OCI-LY1 (cell line): ENCODE measurements at regions not wholly inside any gene's neighbourhood (a gene's known extent, or its start where the extent isn't known, plus 50 kb on each side); places are given as distances from the start of the nearest gene placed in this dataset.

ENCODE experiments used
- H2AFZ ChIP-seq: fragments of 200-600 bp; sonication (generic), shearing (Covaris generic); 2 replicates; pipeline ENCODE4 v1.6.0; 2014; ENCODE audit warnings: antibody characterized with exemption, mild to moderate bottlenecking, low read length
- H3F3A ChIP-seq: fragments of 200-600 bp; sonication (generic), shearing (Covaris generic); 2 replicates; pipeline ENCODE4 v1.6.0; 2014; ENCODE audit warnings: mild to moderate bottlenecking, antibody characterized with exemption, low read length, moderate library complexity; ENCODE audit not compliant: insufficient read depth
- H3K27ac ChIP-seq: fragments of 200-600 bp; sonication (generic); 2 replicates; pipeline ENCODE4 v1.5.1; 2014; ENCODE audit warnings: low read length, mixed run types, mild to moderate bottlenecking, low read depth; ENCODE audit not compliant: poor library complexity, severe bottlenecking
- H3K27me3 ChIP-seq: fragments of 200-600 bp; sonication (generic); 2 replicates; pipeline ENCODE4 v1.6.0; 2014; ENCODE audit warnings: antibody characterized with exemption, mild to moderate bottlenecking, low read length, moderate library complexity; ENCODE audit not compliant: insufficient read depth
- H3K36me3 ChIP-seq: fragments of 200-600 bp; sonication (generic); 2 replicates; pipeline ENCODE4 v1.6.1; 2014; ENCODE audit warnings: mild to moderate bottlenecking, antibody characterized with exemption, low read length, moderate library complexity, mixed read lengths; ENCODE audit not compliant: insufficient read depth
- H3K4me1 ChIP-seq: fragments of 200-600 bp; sonication (generic); 2 replicates; pipeline ENCODE4 v1.5.1; 2014; ENCODE audit warnings: mild to moderate bottlenecking, low read length, moderate library complexity; ENCODE audit not compliant: insufficient read depth, severe bottlenecking
- H3K4me2 ChIP-seq: fragments of 200-600 bp; sonication (generic), shearing (Covaris generic); 2 replicates; pipeline ENCODE4 v1.6.1; 2014; ENCODE audit warnings: low read length
- H3K4me3 ChIP-seq: fragments of 200-600 bp; sonication (generic); 2 replicates; pipeline ENCODE4 v1.5.1; 2014; ENCODE audit warnings: low read length, low read depth, mild to moderate bottlenecking, mixed read lengths; ENCODE audit not compliant: poor library complexity, severe bottlenecking
- H3K79me2 ChIP-seq: fragments of 200-600 bp; shearing (Covaris generic); 2 replicates; pipeline ENCODE4 v1.6.1; 2016; ENCODE audit warnings: mixed run types, low read length, mixed read lengths; ENCODE audit not compliant: insufficient read depth
- H3K9ac ChIP-seq: fragments of 200-600 bp; sonication (generic), shearing (Covaris generic); 2 replicates; pipeline ENCODE4 v1.6.1; 2014; ENCODE audit warnings: mild to moderate bottlenecking, low read length, mixed read lengths
- H3K9me2 ChIP-seq: fragments of 200-600 bp; sonication (generic), shearing (Covaris generic); 2 replicates; pipeline ENCODE4 v1.6.1; 2014; ENCODE audit warnings: low read depth, mild to moderate bottlenecking, low read length, mixed read lengths
- H3K9me3 ChIP-seq: fragments of 200-600 bp; shearing (Covaris generic); 2 replicates; pipeline ENCODE4 v1.6.1; 2014; ENCODE audit warnings: low read length, mixed read lengths
- H4K20me1 ChIP-seq: fragments of 200-600 bp; sonication (generic), shearing (Covaris generic); 2 replicates; pipeline ENCODE4 v1.6.0; 2016; ENCODE audit warnings: mild to moderate bottlenecking, low read length; ENCODE audit not compliant: insufficient read depth
- EZH2 ChIP-seq: fragments of 200-600 bp; sonication (generic), shearing (Covaris generic); IDR thresholded peaks from 2 replicates; pipeline ENCODE4 v1.8.0; 2017; ENCODE audit warnings: borderline replicate concordance, mixed run types, mild to moderate bottlenecking, antibody characterized with exemption, low read length, moderate library complexity, mixed read lengths
- TF ChIP-seq, protein P1 (sequence below): fragments of 200-600 bp; sonication (generic), shearing (Covaris generic); IDR thresholded peaks from 2 replicates; pipeline ENCODE4 v1.5.1; 2017; ENCODE audit warnings: mild to moderate bottlenecking, antibody characterized with exemption, low read length, moderate library complexity, mixed read lengths

DNA sequence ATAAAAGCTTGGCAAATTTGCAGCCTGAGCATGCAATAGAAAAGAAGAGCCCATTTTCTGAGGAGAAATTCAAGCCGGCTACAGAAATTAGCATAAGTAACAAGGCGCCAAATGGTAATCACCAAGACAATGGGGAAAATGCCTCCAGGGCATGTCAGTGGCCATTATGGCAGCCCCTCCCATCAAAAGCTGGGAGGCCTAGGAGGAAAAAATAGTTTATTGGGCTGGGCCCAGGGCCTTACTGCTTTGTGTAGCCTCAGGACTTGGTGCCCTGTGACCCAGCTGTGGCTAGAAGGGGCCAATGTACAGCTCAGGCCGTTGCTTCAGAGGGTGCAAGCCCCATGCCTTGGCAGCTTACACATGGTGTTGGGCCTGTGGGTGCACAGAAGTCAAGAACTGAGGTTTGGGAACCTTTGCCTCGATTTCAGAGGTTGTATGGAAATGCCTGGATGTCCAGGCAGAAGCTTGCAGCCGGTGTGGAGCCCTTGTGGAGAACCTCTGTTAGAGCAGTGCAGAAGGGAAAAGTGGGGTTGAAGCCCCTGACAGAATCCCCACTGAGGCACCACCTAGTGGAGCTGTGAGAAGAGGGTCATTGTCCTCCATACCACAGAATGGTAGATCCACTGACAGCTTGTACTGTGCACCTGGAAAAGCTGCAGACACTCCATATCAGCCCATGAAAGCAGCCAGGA lies 328.5 kb upstream of the MAP3K7 start:
- no peaks in the 10 kb centered on the region for H3F3A ChIP-seq
- no peak for TF ChIP-seq EZH2
- TF ChIP-seq, protein P1, sequence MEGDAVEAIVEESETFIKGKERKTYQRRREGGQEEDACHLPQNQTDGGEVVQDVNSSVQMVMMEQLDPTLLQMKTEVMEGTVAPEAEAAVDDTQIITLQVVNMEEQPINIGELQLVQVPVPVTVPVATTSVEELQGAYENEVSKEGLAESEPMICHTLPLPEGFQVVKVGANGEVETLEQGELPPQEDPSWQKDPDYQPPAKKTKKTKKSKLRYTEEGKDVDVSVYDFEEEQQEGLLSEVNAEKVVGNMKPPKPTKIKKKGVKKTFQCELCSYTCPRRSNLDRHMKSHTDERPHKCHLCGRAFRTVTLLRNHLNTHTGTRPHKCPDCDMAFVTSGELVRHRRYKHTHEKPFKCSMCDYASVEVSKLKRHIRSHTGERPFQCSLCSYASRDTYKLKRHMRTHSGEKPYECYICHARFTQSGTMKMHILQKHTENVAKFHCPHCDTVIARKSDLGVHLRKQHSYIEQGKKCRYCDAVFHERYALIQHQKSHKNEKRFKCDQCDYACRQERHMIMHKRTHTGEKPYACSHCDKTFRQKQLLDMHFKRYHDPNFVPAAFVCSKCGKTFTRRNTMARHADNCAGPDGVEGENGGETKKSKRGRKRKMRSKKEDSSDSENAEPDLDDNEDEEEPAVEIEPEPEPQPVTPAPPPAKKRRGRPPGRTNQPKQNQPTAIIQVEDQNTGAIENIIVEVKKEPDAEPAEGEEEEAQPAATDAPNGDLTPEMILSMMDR = no peak
- no peak overlapping the region for H3K27ac ChIP-seq
- H3K4me3 ChIP-seq = no peak overlapping the region
- no peaks in the 10 kb centered on the region for H4K20me1 ChIP-seq
- H3K4me1 ChIP-seq = no peaks in the 10 kb centered on the region
- no peaks in the 10 kb centered on the region for H3K9me2 ChIP-seq
- no peak overlapping the region for H3K4me2 ChIP-seq
- no peaks in the 10 kb centered on the region for H3K27me3 ChIP-seq
- H2AFZ ChIP-seq = no peak overlapping the region
- H3K9ac ChIP-seq = no peak overlapping the region
- H3K36me3 ChIP-seq = no peaks in the 10 kb centered on the region
- H3K9me3 ChIP-seq = no peaks in the 10 kb centered on the region
- no peaks in the 10 kb centered on the region for H3K79me2 ChIP-seq

DNA sequence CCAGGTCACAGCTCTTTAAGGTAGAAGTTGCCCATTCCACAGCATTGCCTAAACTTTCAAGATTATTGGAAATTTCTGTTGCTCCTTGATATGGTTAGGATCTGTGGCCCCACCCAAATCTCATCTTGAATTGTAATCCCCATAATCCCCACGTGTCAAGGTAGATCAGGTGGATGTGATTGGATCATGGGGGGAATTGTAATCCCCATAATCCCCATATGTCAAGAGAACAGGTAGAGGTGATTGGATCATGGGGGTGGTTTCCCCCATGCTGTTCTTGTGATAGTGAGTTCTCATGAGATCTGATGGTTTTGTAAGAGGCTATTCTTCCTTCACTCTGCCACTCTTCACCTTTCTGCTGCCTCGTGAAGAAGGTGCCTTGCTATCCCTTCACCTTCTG lies 327.4 kb upstream of the MAP3K7 start:
- Histone ChIP-seq H3F3A (no peaks in the 10 kb centered on the region), H3K27me3 (no peaks in the 10 kb centered on the region), H3K79me2 (no peaks in the 10 kb centered on the region), H3K9me3 (no peaks in the 10 kb centered on the region), H3K4me2 (no peak overlapping the region), H4K20me1 (no peaks in the 10 kb centered on the region), H3K9me2 (no peaks in the 10 kb centered on the region), H3K4me3 (no peak overlapping the region), H2AFZ (no peak overlapping the region), H3K4me1 (no peaks in the 10 kb centered on the region), H3K36me3 (no peaks in the 10 kb centered on the region), H3K27ac (no peak overlapping the region), H3K9ac (no peak overlapping the region)
- no peak for TF ChIP-seq EZH2
- TF ChIP-seq, protein P1 = no peak

DNA sequence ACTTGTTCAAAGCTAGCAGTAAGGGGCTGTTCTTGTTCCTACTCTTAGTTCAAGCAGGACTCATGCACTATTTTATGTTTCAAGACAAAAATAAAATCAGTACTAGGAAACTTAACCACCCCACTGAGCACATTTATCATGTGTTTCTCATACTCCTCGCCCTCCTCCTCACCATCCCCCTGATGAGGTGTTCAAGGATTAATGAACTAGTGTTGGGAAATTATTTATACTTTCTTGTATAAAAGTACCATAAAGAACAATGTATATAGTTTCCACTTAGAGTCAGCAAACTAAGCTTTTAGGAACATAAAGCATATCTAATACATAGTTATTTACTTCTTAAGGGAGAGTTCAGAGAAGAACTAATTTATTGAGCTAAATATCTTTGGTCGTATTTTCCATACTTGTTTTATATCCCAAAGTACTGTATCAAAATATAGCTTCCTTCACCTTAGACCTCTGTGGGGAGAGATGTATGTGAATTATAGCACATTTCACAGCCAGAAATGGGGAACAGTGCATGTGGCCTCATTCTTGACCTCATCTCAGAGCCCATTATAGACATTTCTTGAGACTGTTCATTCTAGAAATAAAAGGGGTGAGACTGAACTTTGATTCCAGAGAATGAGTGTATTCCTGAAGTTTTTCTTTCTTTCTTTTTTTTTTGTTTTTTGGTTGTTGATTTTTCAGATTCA lies 326.5 kb upstream of the MAP3K7 start:
- H3K4me2 ChIP-seq = no peak overlapping the region
- H3K9ac ChIP-seq = no peak overlapping the region
- no peaks in the 10 kb centered on the region for H4K20me1 ChIP-seq
- H3K27me3 ChIP-seq = no peaks in the 10 kb centered on the region
- no peaks in the 10 kb centered on the region for H3K9me3 ChIP-seq
- no peaks in the 10 kb centered on the region for H3F3A ChIP-seq
- H3K9me2 ChIP-seq = no peaks in the 10 kb centered on the region
- no peaks in the 10 kb centered on the region for H3K36me3 ChIP-seq
- H2AFZ ChIP-seq = no peak overlapping the region
- H3K79me2 ChIP-seq = no peaks in the 10 kb centered on the region
- H3K4me1 ChIP-seq = no peaks in the 10 kb centered on the region
- H3K4me3 ChIP-seq = no peak overlapping the region
- H3K27ac ChIP-seq = no peak overlapping the region
- TF ChIP-seq, protein P1 = no peak
- no peak for TF ChIP-seq EZH2
